DOHH2 (cell line): ENCODE measurements at regions not wholly inside any gene's neighbourhood (a gene's known extent, or its start where the extent isn't known, plus 50 kb on each side); places are given as distances from the start of the nearest gene placed in this dataset.
"Not testable (repeated sequence)": the region's sequence is repeated elsewhere in the genome, so short reads cannot be mapped to it uniquely, and the experiment has no call there.

Experiments used
- CTCF ChIP-seq: fragments of 200-600 bp; sonication (generic); IDR thresholded peaks from one replicate; pipeline ENCODE4 v1.5.1; 2014; ENCODE audit warnings: antibody characterized with exemption, mild to moderate bottlenecking, low read depth, low read length; ENCODE audit not compliant: poor library complexity, severe bottlenecking
- EZH2phosphoT487 ChIP-seq: fragments of 200-600 bp; sonication (generic); IDR thresholded peaks from 2 replicates; pipeline ENCODE4 v1.6.1; 2017; ENCODE audit warnings: borderline replicate concordance, mild to moderate bottlenecking, antibody characterized with exemption, low read length, moderate library complexity, mixed read lengths

DNA sequence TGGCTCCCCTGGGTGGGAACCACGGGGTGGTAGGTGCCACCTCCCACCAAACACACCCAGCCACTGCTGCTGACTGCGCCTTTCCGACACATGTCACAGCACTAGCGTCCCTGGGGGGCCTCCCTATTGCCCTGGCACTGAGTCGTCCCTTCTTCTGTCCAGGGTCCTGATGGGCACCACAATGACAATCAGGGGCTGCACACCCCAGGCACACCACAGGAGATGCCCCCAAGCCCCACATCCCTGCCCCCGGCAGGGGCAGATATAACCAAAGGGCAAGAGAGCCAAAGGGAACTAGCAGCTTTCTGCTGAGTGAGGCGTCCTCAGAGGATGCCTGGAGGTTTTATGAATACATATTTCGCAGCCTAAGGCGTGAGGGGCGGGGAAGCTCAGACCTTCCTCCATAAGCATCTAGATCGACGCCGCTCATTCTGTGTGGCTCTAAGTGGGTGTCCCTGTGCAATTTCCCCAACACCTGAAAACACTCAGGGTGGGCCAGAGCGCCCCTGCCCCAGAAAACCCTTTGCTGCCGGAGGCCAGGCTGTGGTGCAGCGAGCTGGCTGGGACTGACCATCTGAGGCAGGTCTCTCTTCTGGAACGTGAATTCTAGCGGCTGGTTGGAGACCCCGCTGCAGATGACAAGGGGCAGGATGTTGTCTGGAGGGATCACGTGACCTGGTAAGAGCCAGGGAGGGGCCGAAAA is 186.7 kb downstream of the KLRB1 start:
- not testable (repeated sequence) for TF ChIP-seq CTCF, EZH2phosphoT487
